Upper lobe of right lung (tissue), 1 donor: ENCODE measurements at regions not wholly inside any gene's neighbourhood (a gene's known extent, or its start where the extent isn't known, plus 50 kb on each side); places are given as distances from the start of the nearest gene placed in this dataset.
"Not testable (repeated sequence)": the region's sequence is repeated elsewhere in the genome, so short reads cannot be mapped to it uniquely, and the experiment has no call there.

Experiments
- ATAC-seq: fragments of 200-7000 bp; cut with Tn5 transposase; one replicate; pipeline ENCODE4 v1.9.1; 2020; ENCODE audit warnings: mild to moderate bottlenecking, moderate library complexity
- DNase-seq: peaks from one replicate; pipeline ENCODE4 v3.0.0-alpha.2; 2020
- H3K27ac ChIP-seq: fragments of 200-600 bp; one replicate; pipeline ENCODE4 v1.8.0; 2022
- H3K27me3 ChIP-seq: fragments of 200-600 bp; one replicate; pipeline ENCODE4 v1.8.0; 2022; ENCODE audit warnings: mild to moderate bottlenecking
- H3K36me3 ChIP-seq: fragments of 200-600 bp; one replicate; pipeline ENCODE4 v1.8.0; 2022
- H3K4me1 ChIP-seq: fragments of 200-600 bp; one replicate; pipeline ENCODE4 v1.8.0; 2022
- H3K4me3 ChIP-seq: fragments of 200-600 bp; one replicate; pipeline ENCODE4 v1.8.0; 2022; ENCODE audit warnings: mild to moderate bottlenecking
- H3K9me3 ChIP-seq: fragments of 200-600 bp; one replicate; pipeline ENCODE4 v1.8.0; 2022
- intact Hi-C: fragments of 100-400 bp; cut with DNase I; formaldehyde crosslinking; loops from one replicate; pipeline ENCODE4 v1.11.0; 2022
- TF ChIP-seq, protein P1 (sequence below): fragments of 200-600 bp; IDR thresholded peaks from one replicate; pipeline ENCODE4 v1.8.0; 2022; ENCODE audit warnings: antibody characterized with exemption
- donor health status: DM: no; HTN: yes; CAD: no; lungs with severe emphysema.

GRCh38 chr7:42661312-42661711 is 250.6 kb downstream of the C7orf25 start:
- no peaks in the 10 kb centered on the region for H3K4me1 ChIP-seq
- TF ChIP-seq, protein P1, sequence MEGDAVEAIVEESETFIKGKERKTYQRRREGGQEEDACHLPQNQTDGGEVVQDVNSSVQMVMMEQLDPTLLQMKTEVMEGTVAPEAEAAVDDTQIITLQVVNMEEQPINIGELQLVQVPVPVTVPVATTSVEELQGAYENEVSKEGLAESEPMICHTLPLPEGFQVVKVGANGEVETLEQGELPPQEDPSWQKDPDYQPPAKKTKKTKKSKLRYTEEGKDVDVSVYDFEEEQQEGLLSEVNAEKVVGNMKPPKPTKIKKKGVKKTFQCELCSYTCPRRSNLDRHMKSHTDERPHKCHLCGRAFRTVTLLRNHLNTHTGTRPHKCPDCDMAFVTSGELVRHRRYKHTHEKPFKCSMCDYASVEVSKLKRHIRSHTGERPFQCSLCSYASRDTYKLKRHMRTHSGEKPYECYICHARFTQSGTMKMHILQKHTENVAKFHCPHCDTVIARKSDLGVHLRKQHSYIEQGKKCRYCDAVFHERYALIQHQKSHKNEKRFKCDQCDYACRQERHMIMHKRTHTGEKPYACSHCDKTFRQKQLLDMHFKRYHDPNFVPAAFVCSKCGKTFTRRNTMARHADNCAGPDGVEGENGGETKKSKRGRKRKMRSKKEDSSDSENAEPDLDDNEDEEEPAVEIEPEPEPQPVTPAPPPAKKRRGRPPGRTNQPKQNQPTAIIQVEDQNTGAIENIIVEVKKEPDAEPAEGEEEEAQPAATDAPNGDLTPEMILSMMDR, result no peak
- DNase-seq (no peak), ATAC-seq (no peak)
- H3K4me3 ChIP-seq, result no peak overlapping the region
- intact Hi-C loops, result no loop called here
- no peak overlapping the region for H3K27ac ChIP-seq
- no peaks in the 10 kb centered on the region for H3K27me3 ChIP-seq
- no peaks in the 10 kb centered on the region for H3K36me3 ChIP-seq
- H3K9me3 ChIP-seq, result no peaks in the 10 kb centered on the region

GRCh38 chr7:42650701-42651100 is 261.2 kb downstream of the C7orf25 start:
- Histone ChIP-seq H3K36me3 (no peaks in the 10 kb centered on the region), H3K27me3 (no peaks in the 10 kb centered on the region), H3K27ac (no peak overlapping the region), H3K4me3 (no peak overlapping the region), H3K4me1 (no peaks in the 10 kb centered on the region), H3K9me3 (no peaks in the 10 kb centered on the region)
- DNase-seq (peak; percentile 45), ATAC-seq (no peak)
- TF ChIP-seq, protein P1, result no peak
- intact Hi-C loops, result no loop called here

- Histone ChIP-seq H3K36me3 (no peaks in the 10 kb centered on the region), H3K27ac (no peak overlapping the region), H3K9me3 (no peaks in the 10 kb centered on the region), H3K4me1 (no peaks in the 10 kb centered on the region), H3K27me3 (no peaks in the 10 kb centered on the region), H3K4me3 (no peak overlapping the region)
- TF ChIP-seq, protein P1, result no peak
- intact Hi-C loops, result no loop called here
- ATAC-seq (no peak), DNase-seq (no peak)
Measured at GRCh38 chr7:42650171-42650570, 261.7 kb downstream of the C7orf25 start.

DNA sequence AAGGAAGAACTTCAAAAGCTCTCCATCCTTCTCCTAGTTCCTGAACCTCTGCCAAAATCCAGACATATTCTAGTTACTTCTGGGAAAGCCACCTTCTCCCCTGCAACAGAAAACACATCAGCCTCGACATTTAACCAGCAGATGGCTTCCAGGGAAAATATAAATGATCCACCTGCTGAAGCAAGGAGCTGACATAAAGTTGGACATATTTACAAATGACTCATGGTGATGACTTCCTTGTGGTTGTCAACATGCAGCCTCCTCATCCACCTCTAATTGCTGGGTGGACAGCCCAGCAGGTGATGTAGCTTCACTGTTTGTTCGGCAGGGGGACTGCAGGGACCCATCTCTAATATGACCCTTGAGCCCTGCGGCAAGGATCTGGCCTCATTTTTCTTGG is 266.0 kb downstream of the C7orf25 start:
- intact Hi-C loops, result no loop called here
- Histone ChIP-seq H3K4me3 (no peak overlapping the region), H3K9me3 (no peaks in the 10 kb centered on the region), H3K27ac (no peak overlapping the region), H3K36me3 (no peaks in the 10 kb centered on the region), H3K4me1 (no peaks in the 10 kb centered on the region), H3K27me3 (no peaks in the 10 kb centered on the region)
- no peak for DNase-seq
- TF ChIP-seq, protein P1, result no peak
- no peak for ATAC-seq

DNA sequence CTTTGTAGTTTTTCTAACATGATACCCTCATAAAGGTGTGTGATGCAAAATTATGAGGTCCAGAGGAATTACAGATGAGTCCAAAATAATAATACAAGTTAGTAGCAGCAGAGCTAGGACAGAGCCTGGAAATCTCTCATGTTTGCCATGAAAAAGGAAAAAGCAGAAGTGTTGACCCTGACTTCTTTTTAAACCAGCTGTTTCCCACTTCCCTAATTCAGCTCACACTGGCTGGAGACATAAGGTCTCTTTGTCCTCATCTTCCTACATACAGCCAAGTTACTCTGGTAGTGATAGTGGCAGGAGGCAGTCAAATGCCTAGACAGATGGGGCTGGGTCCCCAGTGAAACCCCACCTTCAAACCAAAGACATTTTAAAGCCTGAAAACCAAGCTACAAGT is 269.2 kb downstream of the C7orf25 start:
- no peak for ATAC-seq
- H3K9me3 ChIP-seq, result no peaks in the 10 kb centered on the region
- no peaks in the 10 kb centered on the region for H3K36me3 ChIP-seq
- DNase-seq, result no peak
- TF ChIP-seq, protein P1, result no peak
- H3K27me3 ChIP-seq, result no peaks in the 10 kb centered on the region
- H3K4me3 ChIP-seq, result no peak overlapping the region
- intact Hi-C loops, result no loop called here
- H3K27ac ChIP-seq, result no peak overlapping the region
- no peaks in the 10 kb centered on the region for H3K4me1 ChIP-seq

DNA sequence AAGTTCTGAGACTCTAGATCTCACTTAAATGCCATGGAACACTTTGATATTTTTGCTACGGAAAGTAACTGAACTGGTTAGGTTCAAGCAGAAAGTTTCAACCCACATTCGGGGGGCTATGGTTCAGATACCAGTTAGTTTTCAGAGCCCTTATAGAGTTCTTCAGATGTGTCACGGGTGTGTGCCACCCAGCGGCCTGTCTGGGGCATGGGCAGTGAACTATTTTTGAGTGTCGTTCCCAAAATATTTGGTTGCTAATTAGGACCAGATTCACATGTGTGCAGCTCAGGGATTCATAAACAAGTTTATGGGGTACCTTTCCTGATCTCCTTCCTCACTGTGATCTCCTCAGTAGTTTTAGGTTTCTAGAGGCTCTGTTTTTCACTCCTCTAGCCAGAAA is 271.9 kb downstream of the C7orf25 start:
- ATAC-seq (no peak), DNase-seq (no peak)
- TF ChIP-seq, protein P1, result no peak
- no peaks in the 10 kb centered on the region for H3K36me3 ChIP-seq
- intact Hi-C loops, result no loop called here
- no peak overlapping the region for H3K4me3 ChIP-seq
- no peaks in the 10 kb centered on the region for H3K4me1 ChIP-seq
- no peaks in the 10 kb centered on the region for H3K27me3 ChIP-seq
- H3K27ac ChIP-seq, result no peak overlapping the region
- H3K9me3 ChIP-seq, result no peaks in the 10 kb centered on the region

DNA sequence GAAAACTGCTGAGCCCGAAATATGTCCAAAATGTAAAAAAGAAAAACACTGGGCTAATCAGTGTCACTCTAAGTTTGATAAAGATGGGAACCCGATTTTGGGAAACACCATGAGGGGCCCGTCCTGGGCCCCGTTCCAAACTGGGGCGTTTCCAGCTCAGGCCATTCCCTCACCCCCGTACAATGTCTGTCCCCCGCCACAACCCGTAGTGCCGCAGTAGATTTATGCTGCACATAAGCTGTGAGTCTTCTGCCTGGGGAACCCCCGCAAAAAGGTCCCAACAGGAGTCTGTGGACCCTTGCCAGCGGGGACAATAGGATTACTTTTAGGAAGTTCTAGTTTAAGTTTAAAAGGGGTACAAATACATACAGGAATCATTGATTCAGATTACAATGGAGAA is 275.5 kb downstream of the C7orf25 start:
- DNase-seq, ATAC-seq, H3K27me3 ChIP-seq, H3K4me3 ChIP-seq, intact Hi-C loops, H3K36me3 ChIP-seq, H3K9me3 ChIP-seq, H3K4me1 ChIP-seq, H3K27ac ChIP-seq: not testable (repeated sequence)
